Transverse colon (tissue), 4 donors: ENCODE measurements at regions not wholly inside any gene's neighbourhood (a gene's known extent, or its start where the extent isn't known, plus 50 kb on each side); places are given as distances from the start of the nearest gene placed in this dataset.

Experiments
- DNase-seq: peaks from one replicate; pipeline ENCODE4 v3.0.0-alpha.2; 2019
- H3K27ac ChIP-seq, 4 donors: fragments of 200-600 bp; sonication (generic); 2 replicates each; pipeline ENCODE4 v1.5.1; 2016 to 2018; ENCODE audit warnings: inconsistent platforms in 4 of 4
- H3K27me3 ChIP-seq: fragments of 200-600 bp; sonication (generic); 2 replicates; pipeline ENCODE4 v1.5.1; 2017; ENCODE audit warnings: inconsistent platforms
- H3K36me3 ChIP-seq, 4 donors: fragments of 200-600 bp; sonication (generic); 2 replicates each; pipeline ENCODE4 v1.5.1; 2017 to 2019; ENCODE audit warnings: inconsistent platforms in 4 of 4
- H3K4me1 ChIP-seq, 4 donors: fragments of 200-600 bp; sonication (generic); 2 replicates each; pipeline ENCODE4 v1.5.1; 2017 to 2020; ENCODE audit warnings: inconsistent platforms in 4 of 4
- H3K4me3 ChIP-seq, 4 donors: fragments of 200-600 bp; sonication (generic); 1 replicate in 1 of 4; 2 replicates in 3 of 4; pipeline versions ENCODE4 v1.5.1 to v1.6.1; 2017 to 2019; ENCODE audit warnings: inconsistent platforms in 4 of 4
- H3K9me3 ChIP-seq, 2 donors: fragments of 200-600 bp; sonication (generic); 2 replicates each; pipeline ENCODE4 v1.5.1; 2017 to 2019; ENCODE audit warnings: inconsistent platforms in 2 of 2
- CTCF ChIP-seq, 5 experiments: fragments of 200-600 bp in 3 of 5; fragments of 450-650 bp in 2 of 5; sonication (generic) in 3 of 5; IDR thresholded peaks; 1 replicate in 2 of 5; 2 replicates in 3 of 5; pipeline ENCODE4 v1.5.1; 2016 to 2017; ENCODE audit warnings: antibody characterized with exemption in 5 of 5, inconsistent platforms in 3 of 5, mild to moderate bottlenecking in 2 of 5, moderate library complexity in 1 of 5
- EP300 ChIP-seq: sonication (generic); formaldehyde crosslinking; IDR thresholded peaks from one replicate; pipeline ENCODE4 v1.6.1; 2017; ENCODE audit warnings: antibody characterized with exemption, low read depth
- POLR2A ChIP-seq: fragments of 450-650 bp; IDR thresholded peaks from one replicate; pipeline ENCODE4 v1.6.1; 2016; ENCODE audit warnings: antibody characterized with exemption, mild to moderate bottlenecking, moderate library complexity
- POLR2AphosphoS5 ChIP-seq, 3 donors: sonication (generic); formaldehyde crosslinking; IDR thresholded peaks; one replicate each; pipeline ENCODE4 v1.6.1; 2016; ENCODE audit warnings: antibody characterized with exemption in 3 of 3
- WGBS, 2 donors: methylation state at CpG; one replicate each; pipeline ENCODE4 v1.1.5; 2018; ENCODE audit warnings: low coverage in 1 of 2; 5-methylcytosine and 5-hydroxymethylcytosine counted together
- in situ Hi-C, 4 donors: fragments of 200-750 bp; cut with MboI; loops; one replicate each; pipeline versions ENCODE4 v1.15.0 to v1.15.1; 2017; ENCODE audit warnings: low sequenced_read_pairs in 3 of 4, low pct_ligation_motif_present in 1 of 4, low pct_unique_long_range_greater_than_20kb in 1 of 4
- intact Hi-C: fragments of 100-400 bp; cut with DNase I; formaldehyde crosslinking; loops from one replicate; pipeline ENCODE4 v1.15.1; 2023; ENCODE audit warnings: low total_unique reads

- Histone ChIP-seq H3K4me1 (no peaks in the 10 kb centered on the region), H3K27ac (no peak overlapping the region), H3K36me3 (no peaks in the 10 kb centered on the region), H3K4me3 (no peak overlapping the region), H3K9me3 (no peaks in the 10 kb centered on the region), H3K27me3 (no peaks in the 10 kb centered on the region)
- DNase-seq, result no peak
- intact Hi-C loops (no loop called here), in situ Hi-C loops (no loop called here)
- TF ChIP-seq POLR2AphosphoS5 (IDR thresholded peaks at IDR 0.05) (no peak), EP300 (no peak), POLR2A (no peak), CTCF (IDR thresholded peaks at IDR 0.05) (no peak)
- WGBS, 2 donors, result 93 to 100% methylated on average over 2 to 4 of the region's 4 CpGs
Observed at GRCh38 chr1:59185163-59185860, 111.6 kb upstream of the FGGY start.

- Histone ChIP-seq H3K9me3 (no peaks in the 10 kb centered on the region), H3K4me1 (no peaks in the 10 kb centered on the region), H3K36me3 (no peaks in the 10 kb centered on the region), H3K27ac (no peak overlapping the region), H3K27me3 (no peaks in the 10 kb centered on the region), H3K4me3 (no peak overlapping the region)
- DNase-seq, result no peak
- in situ Hi-C loops (no loop called here), intact Hi-C loops (no loop called here)
- no peak for TF ChIP-seq POLR2AphosphoS5 (IDR thresholded peaks at IDR 0.05)
- TF ChIP-seq EP300, result no peak
- TF ChIP-seq POLR2A, result no peak
- no peak for TF ChIP-seq CTCF (IDR thresholded peaks at IDR 0.05)
- WGBS, 2 donors, result 60 to 70% methylated on average over 2 to 3 of the region's 3 CpGs
Observed at GRCh38 chr1:59186656-59187055, 110.2 kb upstream of the FGGY start.

GRCh38 chr1:59188413-59189213, 108.3 kb upstream of the FGGY start:
- H3K27ac ChIP-seq, result no peak overlapping the region
- H3K4me1 ChIP-seq, result no peaks in the 10 kb centered on the region

More at GRCh38 chr1:59188413-59189213, 108.3 kb upstream of the FGGY start:
- Histone ChIP-seq H3K27me3 (no peaks in the 10 kb centered on the region), H3K4me3 (no peak overlapping the region), H3K9me3 (no peaks in the 10 kb centered on the region), H3K36me3 (no peaks in the 10 kb centered on the region)
- DNase-seq, result no peak
- in situ Hi-C loops, result no loop called here
- TF ChIP-seq POLR2A (no peak), EP300 (no peak), CTCF (IDR thresholded peaks at IDR 0.05) (no peak), POLR2AphosphoS5 (IDR thresholded peaks at IDR 0.05) (no peak)
- intact Hi-C loops, result no loop called here
- 76 to 100% methylated on average over 1 to 2 of the region's 2 CpGs for WGBS, 2 donors
